Right ventricle myocardium superior (tissue), 1 donor: ENCODE measurements at regions not wholly inside any gene's neighbourhood (a gene's known extent, or its start where the extent isn't known, plus 50 kb on each side); places are given as distances from the start of the nearest gene placed in this dataset.

Experiments used
- ATAC-seq: fragments of 200-7000 bp; cut with Tn5 transposase; one replicate; pipeline ENCODE4 v1.9.1; 2020; ENCODE audit warnings: mild to moderate bottlenecking; ENCODE audit not compliant: poor library complexity
- DNase-seq: peaks from one replicate; pipeline ENCODE4 v3.0.0-alpha.2; 2020
- intact Hi-C: fragments of 100-400 bp; cut with DNase I; formaldehyde crosslinking; loops from one replicate; pipeline ENCODE4 v1.11.2; 2022
- donor health status: DM: no; HTN: yes; CAD: no; lungs with severe emphysema.

GRCh38 chr19:31772915-31773314 lies 423.7 kb upstream of the TSHZ3 start:
- no peak for ATAC-seq

GRCh38 chr19:31781542-31781941 lies 432.3 kb upstream of the TSHZ3 start:
- intact Hi-C loops, result no loop called here
- ATAC-seq (no peak), DNase-seq (no peak)

More at GRCh38 chr19:31772915-31773314, 423.7 kb upstream of the TSHZ3 start:
- intact Hi-C loops, result no loop called here
- no peak for DNase-seq

GRCh38 chr19:31783592-31783991 lies 434.4 kb upstream of the TSHZ3 start:
- intact Hi-C loops, result no loop called here

GRCh38 chr19:31784671-31785101 lies 435.4 kb upstream of the TSHZ3 start:
- intact Hi-C loops, result no loop called here
- no peak for ATAC-seq
- no peak for DNase-seq

More at GRCh38 chr19:31783592-31783991, 434.4 kb upstream of the TSHZ3 start:
- no peak for ATAC-seq
- DNase-seq, result no peak

GRCh38 chr19:31801611-31802010 lies 452.4 kb upstream of the TSHZ3 start:
- no peak for ATAC-seq
- DNase-seq, result no peak
- intact Hi-C loops, result no loop called here

- DNase-seq (no peak), ATAC-seq (no peak)
- intact Hi-C loops, result no loop called here
Measured at GRCh38 chr19:31803835-31804446, 454.7 kb upstream of the TSHZ3 start.

- DNase-seq, result no peak
- ATAC-seq, result no peak
- intact Hi-C loops, result no loop called here
Measured at GRCh38 chr19:31804668-31805067, 455.4 kb upstream of the TSHZ3 start.

GRCh38 chr19:31810536-31811109 lies 461.4 kb upstream of the TSHZ3 start:
- ATAC-seq (no peak), DNase-seq (no peak)
- intact Hi-C loops, result no loop called here

GRCh38 chr19:31817971-31818797 lies 468.9 kb upstream of the TSHZ3 start:
- intact Hi-C loops, result no loop called here
- ATAC-seq (no peak), DNase-seq (no peak)

- intact Hi-C loops, result no loop called here
- no peak for ATAC-seq
- no peak for DNase-seq
Measured at GRCh38 chr19:31818798-31819105, 469.5 kb upstream of the TSHZ3 start.

GRCh38 chr19:31819837-31820236 lies 470.6 kb upstream of the TSHZ3 start:
- DNase-seq (no peak), ATAC-seq (no peak)
- intact Hi-C loops, result no loop called here

- intact Hi-C loops, result no loop called here
- ATAC-seq, result no peak
- no peak for DNase-seq
Measured at GRCh38 chr19:31821346-31821745, 472.1 kb upstream of the TSHZ3 start.

GRCh38 chr19:31825134-31826094 lies 476.2 kb upstream of the TSHZ3 start:
- intact Hi-C loops, result no loop called here
- ATAC-seq (no peak), DNase-seq (no peak)

GRCh38 chr19:31826325-31826724 lies 477.1 kb upstream of the TSHZ3 start:
- ATAC-seq, result no peak
- intact Hi-C loops, result no loop called here
- DNase-seq, result no peak

GRCh38 chr19:31831421-31832175 lies 482.4 kb upstream of the TSHZ3 start:
- intact Hi-C loops, result no loop called here
- no peak for ATAC-seq
- no peak for DNase-seq

- intact Hi-C loops, result no loop called here
- ATAC-seq, result no peak
- DNase-seq, result no peak
Measured at GRCh38 chr19:31832176-31832548, 482.9 kb upstream of the TSHZ3 start.

- intact Hi-C loops, result no loop called here
- DNase-seq, result no peak
- ATAC-seq, result no peak
Measured at GRCh38 chr19:31834070-31834469, 484.8 kb upstream of the TSHZ3 start.

GRCh38 chr19:31838163-31838815 lies 489.1 kb upstream of the TSHZ3 start:
- peak; percentile 27 for DNase-seq
- intact Hi-C loops, result no loop called here
- ATAC-seq, result no peak
